WI38 (cell line): ENCODE measurements at regions not wholly inside any gene's neighbourhood (a gene's known extent, or its start where the extent isn't known, plus 50 kb on each side); places are given as distances from the start of the nearest gene placed in this dataset.

Experiments
- H3K4me3 ChIP-seq: 2 replicates; pipeline ENCODE4 v1.5.1; 2011; ENCODE audit warnings: low read depth, mild to moderate bottlenecking, control low read depth, low read length
- TF ChIP-seq, protein P1 (sequence below): IDR thresholded peaks from 2 replicates; pipeline ENCODE4 v1.5.1; 2012; ENCODE audit warnings: low read depth, mild to moderate bottlenecking, control low read depth, low read length

DNA sequence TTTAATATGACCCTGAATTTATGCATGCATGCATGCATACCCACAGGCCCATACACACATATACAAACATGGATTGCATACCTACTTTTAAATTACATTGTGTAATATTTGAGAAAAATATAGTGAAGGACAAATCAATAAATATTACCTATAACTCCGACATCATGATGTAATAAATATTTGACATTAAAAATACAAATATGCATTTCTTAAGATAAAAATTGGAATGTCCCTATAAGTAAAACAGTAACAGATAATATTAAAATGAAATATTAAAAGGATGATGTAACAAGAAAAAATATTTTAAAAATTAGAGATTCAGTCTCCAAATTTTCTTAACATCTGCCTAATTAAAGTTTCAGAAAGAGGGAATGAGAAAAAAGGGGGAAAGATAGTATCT, 433.0 kb downstream of the MDFIC start:
- no peak overlapping the region for H3K4me3 ChIP-seq
- TF ChIP-seq, protein P1, sequence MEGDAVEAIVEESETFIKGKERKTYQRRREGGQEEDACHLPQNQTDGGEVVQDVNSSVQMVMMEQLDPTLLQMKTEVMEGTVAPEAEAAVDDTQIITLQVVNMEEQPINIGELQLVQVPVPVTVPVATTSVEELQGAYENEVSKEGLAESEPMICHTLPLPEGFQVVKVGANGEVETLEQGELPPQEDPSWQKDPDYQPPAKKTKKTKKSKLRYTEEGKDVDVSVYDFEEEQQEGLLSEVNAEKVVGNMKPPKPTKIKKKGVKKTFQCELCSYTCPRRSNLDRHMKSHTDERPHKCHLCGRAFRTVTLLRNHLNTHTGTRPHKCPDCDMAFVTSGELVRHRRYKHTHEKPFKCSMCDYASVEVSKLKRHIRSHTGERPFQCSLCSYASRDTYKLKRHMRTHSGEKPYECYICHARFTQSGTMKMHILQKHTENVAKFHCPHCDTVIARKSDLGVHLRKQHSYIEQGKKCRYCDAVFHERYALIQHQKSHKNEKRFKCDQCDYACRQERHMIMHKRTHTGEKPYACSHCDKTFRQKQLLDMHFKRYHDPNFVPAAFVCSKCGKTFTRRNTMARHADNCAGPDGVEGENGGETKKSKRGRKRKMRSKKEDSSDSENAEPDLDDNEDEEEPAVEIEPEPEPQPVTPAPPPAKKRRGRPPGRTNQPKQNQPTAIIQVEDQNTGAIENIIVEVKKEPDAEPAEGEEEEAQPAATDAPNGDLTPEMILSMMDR: no peak

DNA sequence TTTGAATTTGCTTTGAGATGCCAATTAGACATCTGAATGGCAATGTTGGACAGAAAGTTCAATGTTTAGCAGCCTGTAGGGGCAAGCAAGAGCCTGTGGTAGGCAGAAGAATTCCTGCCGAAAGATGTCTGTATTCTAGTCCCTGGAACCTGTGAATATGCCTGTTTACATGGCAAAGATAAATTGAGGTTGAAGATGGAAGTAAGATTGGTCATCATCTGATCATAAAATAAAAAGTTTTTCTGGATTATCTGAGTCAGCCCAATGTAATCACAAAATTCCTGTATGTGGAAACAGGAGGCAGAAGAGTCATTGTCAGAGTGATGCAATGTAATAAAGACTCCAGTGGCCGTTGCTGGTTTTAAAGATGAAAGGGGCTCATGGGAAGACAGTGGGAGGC, 430.5 kb downstream of the MDFIC start:
- no peak overlapping the region for H3K4me3 ChIP-seq
- TF ChIP-seq, protein P1: no peak

DNA sequence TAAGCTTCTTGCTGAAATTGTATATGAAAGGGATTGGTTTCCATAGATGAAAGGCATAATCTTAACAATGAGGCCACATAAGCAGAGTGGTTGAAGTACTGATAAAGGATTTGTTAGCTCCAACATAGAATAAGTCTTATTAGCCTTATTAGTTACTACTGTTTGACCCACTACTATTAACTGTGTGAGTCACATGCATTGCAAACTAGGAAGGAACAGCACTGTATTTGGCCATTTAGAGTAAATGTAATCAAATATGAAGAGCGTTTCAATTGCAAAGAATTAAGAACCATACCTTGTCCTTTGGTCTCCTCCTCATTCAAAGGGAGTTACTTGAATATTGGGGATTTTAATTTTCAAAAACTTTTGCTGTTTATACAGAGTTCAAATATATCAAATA, 428.9 kb downstream of the MDFIC start:
- H3K4me3 ChIP-seq: no peak overlapping the region
- TF ChIP-seq, protein P1: no peak

DNA sequence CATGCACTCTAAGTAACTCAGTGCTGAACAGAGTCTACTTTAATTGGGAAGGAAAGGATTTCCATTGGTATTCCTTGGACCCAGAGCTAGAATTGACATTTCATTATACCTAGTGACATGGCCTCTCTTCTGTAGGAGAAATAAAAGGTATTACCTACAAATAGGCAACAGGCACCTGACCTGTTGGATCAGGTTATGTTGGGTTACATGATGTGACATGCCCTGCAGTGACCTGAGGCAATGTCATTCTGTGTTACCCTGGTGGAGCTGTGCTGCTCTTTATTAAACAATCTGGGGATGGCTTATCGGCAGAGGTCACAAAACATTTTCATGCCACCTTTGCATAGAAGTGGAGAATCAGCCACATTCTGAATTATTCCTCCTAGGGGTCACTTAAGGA, 427.7 kb downstream of the MDFIC start:
- H3K4me3 ChIP-seq: no peak overlapping the region
- TF ChIP-seq, protein P1: no peak

DNA sequence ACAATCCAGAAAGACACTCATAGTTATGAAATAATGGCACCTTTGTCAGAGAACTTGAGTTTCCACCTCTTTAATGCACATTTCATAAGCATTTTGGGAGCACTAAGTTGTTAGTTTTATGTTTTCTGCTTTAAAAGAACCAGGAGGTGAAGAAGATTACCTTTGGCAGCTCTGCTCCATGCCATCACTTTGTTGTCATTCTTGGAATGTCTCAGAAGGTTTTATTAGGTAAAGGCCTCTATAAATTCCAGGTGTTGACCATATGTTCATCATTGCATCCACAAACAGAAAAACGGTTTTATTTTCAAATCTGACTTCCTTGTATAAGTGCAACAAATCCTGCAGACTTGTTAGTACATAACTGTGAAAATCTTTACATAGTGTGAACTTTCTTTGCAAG, 424.8 kb downstream of the MDFIC start:
- H3K4me3 ChIP-seq: no peak overlapping the region
- TF ChIP-seq, protein P1: no peak

DNA sequence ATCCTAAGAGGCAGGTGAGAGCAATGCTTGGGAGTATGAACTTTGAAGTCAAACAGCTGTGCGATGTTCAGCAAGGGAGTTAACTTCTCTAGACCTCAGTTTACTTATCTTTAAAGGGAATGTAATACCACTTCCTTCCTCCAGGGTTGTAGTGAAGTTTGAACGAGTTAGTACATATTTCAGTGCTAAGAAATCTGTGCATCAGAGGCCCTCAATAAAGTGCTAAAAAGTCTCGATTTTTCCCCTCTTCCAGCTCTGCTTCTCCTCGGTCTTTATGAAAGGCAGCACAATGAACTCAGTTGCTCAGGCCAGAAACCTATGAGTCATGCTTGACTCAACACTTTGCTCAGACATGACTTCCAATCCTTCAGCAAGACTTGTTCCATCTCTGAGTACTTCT, 418.9 kb downstream of the MDFIC start:
- TF ChIP-seq, protein P1: no peak
- H3K4me3 ChIP-seq: no peak overlapping the region

DNA sequence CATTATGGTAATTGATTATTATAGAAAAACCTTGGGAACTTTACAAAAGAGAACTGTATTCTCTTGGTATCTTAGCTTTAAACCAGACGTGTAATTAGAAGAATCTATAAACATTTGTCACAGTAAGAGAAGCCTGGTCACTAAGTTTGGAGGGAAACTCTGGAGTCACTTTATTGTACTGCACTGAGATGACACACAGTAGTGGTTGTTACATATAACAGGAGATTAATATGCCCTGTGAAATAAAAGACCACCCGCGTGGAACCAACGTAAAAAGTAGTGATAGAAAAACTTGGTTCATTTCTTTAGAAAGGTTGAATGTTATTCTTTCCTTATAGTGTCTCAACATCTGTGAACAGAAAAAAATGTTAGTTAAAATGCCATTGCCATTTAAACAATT, 416.1 kb downstream of the MDFIC start:
- no peak overlapping the region for H3K4me3 ChIP-seq
- TF ChIP-seq, protein P1: no peak
